ENCODE measurements at regions not wholly inside any gene's neighbourhood (a gene's known extent, or its start where the extent isn't known, plus 50 kb on each side); places are given as distances from the start of the nearest gene placed in this dataset.
"Not testable (repeated sequence)": the region's sequence is repeated elsewhere in the genome, so short reads cannot be mapped to it uniquely, and the experiment has no call there.

- WGBS, 2 donors, result 0 to 1% methylated on average over 43 to 78 of the region's 87 CpGs
- DNase-seq (ENCODE audit: low spot score in 2 of 2), result peak; percentile 80 to 94
- H3K4me3 ChIP-seq (ENCODE audit: low read depth, poor library complexity, severe bottlenecking), result peak overlapping the region; percentile 95
- intact Hi-C loops (cut with DNase I; ENCODE audit: low total_unique reads), result not testable (repeated sequence)
Measured at GRCh38 chr17:30731210-30732132, 93.0 kb downstream of the CRLF3 start.

- peak in 1 of 2 donors; percentile 74 for DNase-seq (ENCODE audit: low spot score in 2 of 2)
- intact Hi-C loops (cut with DNase I; ENCODE audit: low total_unique reads); H3K4me3 ChIP-seq (ENCODE audit: low read depth, poor library complexity, severe bottlenecking): not testable (repeated sequence)
- WGBS, 2 donors, result 32 to 44% methylated on average over 17 of the region's 17 CpGs
Measured at GRCh38 chr17:30730837-30731209, 93.7 kb downstream of the CRLF3 start.

- WGBS, 2 donors, result 93 to 95% methylated on average over 8 of the region's 8 CpGs
- intact Hi-C loops (cut with DNase I; ENCODE audit: low total_unique reads); H3K4me3 ChIP-seq (ENCODE audit: low read depth, poor library complexity, severe bottlenecking): not testable (repeated sequence)
- peak; percentile 1 to 75 for DNase-seq (ENCODE audit: low spot score in 2 of 2)
Measured at GRCh38 chr17:30730171-30730836, 94.2 kb downstream of the CRLF3 start.

DNA sequence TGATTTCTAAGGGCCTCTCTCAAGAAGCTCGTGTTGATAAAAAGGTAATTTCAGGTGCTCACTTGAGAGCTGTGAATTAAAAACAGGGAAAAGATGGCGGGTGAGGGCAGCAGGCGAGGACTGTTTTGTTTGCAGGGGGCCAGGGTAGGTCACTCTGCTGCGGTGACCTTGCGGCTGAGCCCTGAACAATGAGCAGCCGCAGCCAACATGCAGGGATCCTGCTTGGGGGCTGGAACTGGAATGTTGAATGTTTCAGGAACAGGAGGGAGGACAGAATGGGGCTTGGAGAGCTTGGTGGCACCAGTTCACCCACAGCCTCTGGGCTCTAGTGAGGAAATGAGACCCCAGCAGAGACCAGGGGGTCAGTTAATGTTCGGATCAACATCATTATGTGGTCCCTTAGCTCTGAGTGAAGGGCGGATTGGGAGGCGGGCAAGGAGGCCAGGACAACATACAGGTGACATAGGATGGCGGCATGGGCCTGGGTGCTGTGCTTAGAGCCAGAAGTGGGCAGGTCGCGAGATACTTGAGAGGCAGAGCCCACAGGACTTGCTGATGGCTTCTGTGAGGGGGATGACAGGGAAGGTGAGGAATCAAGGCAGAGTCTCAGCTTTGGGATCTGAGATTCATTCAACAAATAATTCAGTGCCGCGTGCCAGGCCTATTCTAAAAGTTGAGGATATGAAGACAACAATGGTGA lies 94.9 kb downstream of the CRLF3 start:
- DNase-seq (ENCODE audit: low spot score in 2 of 2), result peak; percentile 8 to 66
- 91 to 95% methylated on average over 14 of the region's 14 CpGs for WGBS, 2 donors
- intact Hi-C loops (cut with DNase I; ENCODE audit: low total_unique reads); H3K4me3 ChIP-seq (ENCODE audit: low read depth, poor library complexity, severe bottlenecking): not testable (repeated sequence)

DNA sequence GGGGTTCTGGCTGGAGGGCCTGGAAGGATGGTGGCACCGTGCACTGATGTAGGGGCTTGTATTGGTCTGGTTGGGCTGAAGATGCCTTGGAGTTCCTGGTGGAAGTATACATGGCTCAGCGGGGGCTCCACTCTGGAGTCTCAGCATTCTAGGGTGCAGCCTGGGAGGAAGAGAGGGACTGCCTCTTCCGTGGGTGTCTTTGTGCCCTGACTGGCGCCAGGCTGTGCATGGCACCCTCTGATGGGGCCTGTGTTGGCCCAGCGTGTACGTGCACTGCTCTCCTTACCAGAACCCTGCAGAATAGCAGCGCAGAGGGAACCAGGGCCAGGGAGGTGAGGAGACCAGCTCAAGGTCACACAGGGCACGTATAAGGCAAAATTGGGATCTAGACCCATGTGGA lies 97.0 kb downstream of the CRLF3 start:
- peak; percentile 7 to 59 for DNase-seq (ENCODE audit: low spot score in 2 of 2)
- intact Hi-C loops (cut with DNase I; ENCODE audit: low total_unique reads); H3K4me3 ChIP-seq (ENCODE audit: low read depth, poor library complexity, severe bottlenecking): not testable (repeated sequence)
- WGBS, 2 donors, result 88 to 93% methylated on average over 8 of the region's 8 CpGs

DNA sequence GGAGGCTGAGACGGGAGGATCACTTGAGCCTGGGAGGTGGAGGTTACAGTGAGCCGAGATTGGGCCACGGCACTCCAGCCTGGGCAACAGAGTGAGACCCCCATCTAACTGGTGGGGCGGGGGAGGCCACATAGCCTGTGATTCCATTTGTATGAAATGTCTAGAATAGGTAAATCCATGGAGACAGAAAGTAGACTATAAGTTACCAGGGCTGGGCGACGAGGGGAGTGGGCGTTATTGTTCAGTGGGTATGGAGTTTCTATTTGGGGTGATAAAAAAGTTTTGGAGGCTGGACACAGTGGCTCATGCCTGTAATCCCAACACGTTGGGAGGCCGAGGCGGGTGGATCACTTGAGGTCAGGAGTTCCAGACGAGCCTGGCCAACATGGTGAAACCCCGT lies 97.8 kb downstream of the CRLF3 start:
- intact Hi-C loops (cut with DNase I; ENCODE audit: low total_unique reads); H3K4me3 ChIP-seq (ENCODE audit: low read depth, poor library complexity, severe bottlenecking): not testable (repeated sequence)
- WGBS, 2 donors, result 92 to 95% methylated on average over 12 of the region's 12 CpGs
- peak; percentile 10 to 54 for DNase-seq (ENCODE audit: low spot score in 2 of 2)

DNA sequence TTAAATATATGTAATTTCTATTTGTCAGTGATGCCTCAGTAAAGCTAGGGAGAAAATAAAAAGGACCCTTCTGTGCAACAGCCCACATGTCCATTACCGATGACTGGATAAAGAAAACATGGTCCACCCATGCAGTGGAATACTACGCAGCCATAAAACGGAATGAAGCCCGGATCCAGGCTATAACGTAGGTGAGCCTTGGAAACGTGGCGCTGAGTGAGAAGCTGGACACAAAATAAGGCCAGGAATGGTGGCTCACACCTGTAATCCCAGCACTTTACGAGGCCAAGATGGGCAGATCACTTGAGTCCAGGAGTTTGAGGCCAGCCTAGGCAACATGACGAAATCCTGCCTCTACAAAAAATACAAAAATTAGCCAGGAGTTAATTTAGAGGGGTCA lies 98.2 kb downstream of the CRLF3 start:
- DNase-seq (ENCODE audit: low spot score in 2 of 2), result peak in 1 of 2 donors; percentile 21
- intact Hi-C loops (cut with DNase I; ENCODE audit: low total_unique reads); H3K4me3 ChIP-seq (ENCODE audit: low read depth, poor library complexity, severe bottlenecking): not testable (repeated sequence)
- 96% methylated on average over 9 of the region's 9 CpGs for WGBS, 2 donors

DNA sequence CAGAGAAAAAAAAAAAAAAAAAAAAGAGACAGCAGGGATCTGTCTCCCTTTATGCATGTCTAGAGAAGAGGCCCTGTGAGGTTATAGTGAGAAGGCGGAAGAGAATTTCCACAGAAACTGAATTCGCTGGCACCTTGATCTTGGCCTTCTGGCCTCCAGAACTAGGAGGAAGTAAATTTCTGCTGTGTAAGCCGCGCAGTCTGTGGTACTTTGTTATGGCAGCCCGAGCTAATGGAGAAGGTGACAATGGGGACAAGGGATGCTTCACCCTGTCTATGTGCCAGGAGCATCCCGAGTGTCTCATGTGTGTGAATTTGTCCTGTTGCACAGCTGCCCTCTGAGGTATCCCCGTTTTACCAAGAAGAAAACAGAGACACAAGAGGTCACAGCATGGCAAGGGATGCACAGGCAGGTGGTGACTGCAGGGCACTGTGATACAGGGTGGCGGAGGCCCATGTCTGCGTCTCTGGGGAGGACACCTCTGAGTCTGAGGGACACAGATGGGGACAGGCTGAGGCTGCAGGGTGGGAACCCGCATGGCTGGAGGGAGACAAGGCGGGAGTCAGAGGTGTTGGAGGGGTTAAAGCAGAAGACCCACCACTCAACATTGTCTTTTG lies 100.3 kb downstream of the CRLF3 start:
- 87 to 91% methylated on average over 11 of the region's 11 CpGs for WGBS, 2 donors
- peak; percentile 18 to 68 for DNase-seq (ENCODE audit: low spot score in 2 of 2)
- intact Hi-C loops (cut with DNase I; ENCODE audit: low total_unique reads), result not testable (repeated sequence)

DNA sequence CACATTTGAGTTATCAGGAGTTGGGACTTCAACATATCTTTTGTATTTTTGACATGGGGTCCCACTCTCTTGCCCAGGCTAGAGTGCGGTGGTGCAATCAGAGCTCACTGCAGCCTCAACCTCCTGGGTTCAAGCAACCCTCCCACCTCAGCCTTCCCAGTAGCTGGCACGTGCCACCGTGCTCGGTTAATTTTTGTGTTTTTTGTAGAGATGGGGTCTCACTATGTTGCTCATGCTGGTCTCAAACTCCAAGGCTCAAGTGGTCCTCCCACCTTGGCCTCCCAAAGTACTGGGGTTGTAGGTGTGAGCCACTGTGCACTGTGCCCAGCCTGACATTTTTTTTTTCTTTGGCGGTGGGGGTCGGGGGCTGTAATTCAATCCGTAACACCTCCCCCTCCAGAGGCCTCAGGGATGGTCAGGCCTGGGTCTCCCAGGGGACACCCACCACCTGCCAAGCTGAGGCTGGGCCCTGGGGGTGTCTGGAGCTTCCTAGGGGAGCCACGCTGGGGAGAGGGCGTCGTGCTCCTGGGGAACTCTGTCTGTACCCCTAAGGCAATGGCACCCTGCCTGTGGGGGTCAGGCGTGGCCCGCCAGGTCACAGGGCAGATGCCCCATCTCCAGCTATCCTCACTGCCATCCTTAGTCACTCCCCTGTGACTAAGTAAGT lies 102.2 kb downstream of the CRLF3 start:
- intact Hi-C loops (cut with DNase I; ENCODE audit: low total_unique reads); H3K4me3 ChIP-seq (ENCODE audit: low read depth, poor library complexity, severe bottlenecking): not testable (repeated sequence)
- peak; percentile 12 to 80 for DNase-seq (ENCODE audit: low spot score in 2 of 2)
- 88 to 95% methylated on average over 12 of the region's 12 CpGs for WGBS, 2 donors

More for the DNA sequence above, 100.3 kb downstream of the CRLF3 start:
- H3K4me3 ChIP-seq (ENCODE audit: low read depth, poor library complexity, severe bottlenecking), result not testable (repeated sequence)

DNA sequence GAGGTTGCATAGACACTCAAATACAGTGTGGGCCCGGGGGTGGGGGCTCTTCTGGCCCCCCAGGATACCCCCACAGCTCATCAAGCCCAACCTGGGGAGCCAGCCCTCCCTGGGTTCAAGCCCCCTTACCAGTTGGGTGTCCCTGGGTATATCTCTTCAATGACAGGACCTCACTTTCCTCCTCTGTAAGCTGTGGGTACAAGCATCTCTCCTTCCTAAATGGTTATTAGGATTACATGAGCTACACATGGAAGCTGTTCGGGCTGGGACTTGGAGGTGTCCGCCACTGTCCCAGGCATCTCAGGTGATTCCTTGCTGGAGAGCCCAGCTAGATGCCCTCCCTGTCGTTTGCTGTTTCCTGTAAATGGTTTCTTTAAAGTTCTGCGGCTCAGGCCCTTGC lies 103.5 kb downstream of the CRLF3 start:
- peak; percentile 2 to 52 for DNase-seq (ENCODE audit: low spot score in 2 of 2)
- intact Hi-C loops (cut with DNase I; ENCODE audit: low total_unique reads); H3K4me3 ChIP-seq (ENCODE audit: low read depth, poor library complexity, severe bottlenecking): not testable (repeated sequence)
- WGBS, 2 donors, result 83 to 90% methylated on average over 5 of the region's 5 CpGs

All from lower leg skin (tissue), 3 donors.